HCT116 (cell line): ENCODE measurements at regions not wholly inside any gene's neighbourhood (a gene's known extent, or its start where the extent isn't known, plus 50 kb on each side); places are given as distances from the start of the nearest gene placed in this dataset.

Source experiments
- ATAC-seq: fragments of 200-7000 bp; cut with Tn5 transposase; 2 replicates; pipeline ENCODE4 v1.9.1; 2020; ENCODE audit warnings: mild to moderate bottlenecking, moderate library complexity
- BruUV-seq: library from RNA; stranded (reverse); fragments of 400-500 nt; replicated peaks from 2 replicates; lab custom pipeline; 2021; lab: Mats Ljungman, UMichigan
- CTCF ChIA-PET: fragments of 300-600 bp; sonication (Branson Sonifier 250); formaldehyde crosslinking; loops from one replicate; lab custom pipeline; 2021; ENCODE audit warnings: antibody characterized with exemption; lab: Charles Lee
- POLR2A ChIA-PET: fragments of 300-600, 350-600 bp; sonication (Branson Sonifier 250); formaldehyde crosslinking; loops from one replicate; lab custom pipeline; 2021; ENCODE audit warnings: antibody characterized with exemption; lab: Charles Lee
- RAD21 ChIA-PET, 2 experiments: fragments of 300-600 bp; sonication (Branson Sonifier 250); formaldehyde crosslinking; loops; one replicate each; lab custom pipeline; 2023; ENCODE audit warnings: low total read pairs in 2 of 2; ENCODE audit not compliant: uncharacterized antibody in 2 of 2, unreplicated experiment in 2 of 2, low non-redundant PET in 1 of 2; lab: Charles Lee
- DNase-seq: peaks from one replicate; pipeline ENCODE4 v3.0.0-alpha.2; 2010; ENCODE audit warnings: low read depth, low spot score
- H2AFZ ChIP-seq: fragments of 200-600 bp; shearing (Covaris generic), sonication (generic); 2 replicates; pipeline ENCODE4 v1.6.1; 2017; ENCODE audit warnings: low read depth, mixed run types, mixed read lengths, antibody characterized with exemption, low read length; ENCODE audit not compliant: poor library complexity, severe bottlenecking
- H3K27ac ChIP-seq: 2 replicates; pipeline ENCODE4 v1.5.1; 2012; ENCODE audit warnings: low read depth, low read length
- H3K27me3 ChIP-seq: fragments of 200-600 bp; sonication (generic); 2 replicates; pipeline ENCODE4 v1.6.1; 2016; ENCODE audit warnings: mixed run types, low read length, mixed read lengths; ENCODE audit not compliant: insufficient read depth
- H3K36me3 ChIP-seq, 2 experiments: fragments of 200-500 bp in 1 of 2; fragments of 200-600 bp in 1 of 2; sonication (Bioruptor generic) in 1 of 2; sonication (generic) in 1 of 2; 2 replicates each; pipeline versions ENCODE4 v1.5.1 to v1.6.1; 2014 to 2016; ENCODE audit warnings: low read length in 2 of 2, inconsistent platforms in 1 of 2, mixed read lengths in 1 of 2, mixed run types in 1 of 2; ENCODE audit not compliant: insufficient read depth in 2 of 2, control insufficient read depth in 1 of 2
- H3K4me1 ChIP-seq, 2 experiments: fragments of 200-600 bp in 1 of 2; sonication (generic) in 1 of 2; 2 replicates each; pipeline versions ENCODE4 v1.5.1 to v1.6.1; 2012 to 2017; ENCODE audit warnings: low read length in 2 of 2, inconsistent platforms in 1 of 2, mild to moderate bottlenecking in 1 of 2, mixed read lengths in 1 of 2, mixed run types in 1 of 2, moderate library complexity in 1 of 2; ENCODE audit not compliant: insufficient read depth in 2 of 2, control insufficient read depth in 1 of 2
- H3K4me2 ChIP-seq: fragments of 200-600 bp; sonication (generic); 2 replicates; pipeline ENCODE4 v1.6.1; 2017; ENCODE audit warnings: mixed run types, low read length, mixed read lengths
- H3K4me3 ChIP-seq, 2 experiments: fragments of 200-600 bp in 1 of 2; sonication (generic) in 1 of 2; replicated peaks in 1 of 2; 2 replicates each; pipeline ENCODE4 v1.5.1; 2011 to 2016; ENCODE audit warnings: low read length in 2 of 2, control low read depth in 1 of 2, low read depth in 1 of 2, mild to moderate bottlenecking in 1 of 2, mixed read lengths in 1 of 2, mixed run types in 1 of 2
- H3K79me2 ChIP-seq: fragments of 200-600 bp; sonication (generic); 2 replicates; pipeline ENCODE4 v1.6.1; 2017; ENCODE audit warnings: mild to moderate bottlenecking, mixed run types, low read length, moderate library complexity, mixed read lengths; ENCODE audit not compliant: insufficient read depth
- H3K9ac ChIP-seq: fragments of 200-600 bp; sonication (generic); 2 replicates; pipeline ENCODE4 v1.6.1; 2016; ENCODE audit warnings: low read length, mixed read lengths
- H3K9me2 ChIP-seq: fragments of 200-600 bp; sonication (generic), shearing (Covaris generic); 2 replicates; pipeline ENCODE4 v1.6.1; 2017; ENCODE audit warnings: mixed run types, mild to moderate bottlenecking, moderate library complexity; ENCODE audit not compliant: insufficient read depth
- H3K9me3 ChIP-seq, 2 experiments: fragments of 200-500 bp in 1 of 2; fragments of 200-600 bp in 1 of 2; sonication (Bioruptor generic) in 1 of 2; sonication (generic) in 1 of 2; 2 replicates each; pipeline ENCODE4 v1.6.1; 2014 to 2017; ENCODE audit warnings: low read length in 2 of 2, mixed read lengths in 2 of 2, inconsistent platforms in 1 of 2, low read depth in 1 of 2, mild to moderate bottlenecking in 1 of 2, mixed run types in 1 of 2, moderate library complexity in 1 of 2; ENCODE audit not compliant: control insufficient read depth in 1 of 2, insufficient read depth in 1 of 2
- H4K20me1 ChIP-seq: fragments of 200-600 bp; sonication (generic), shearing (Covaris generic); 2 replicates; pipeline ENCODE4 v1.6.1; 2017; ENCODE audit warnings: mixed run types, mild to moderate bottlenecking, moderate library complexity; ENCODE audit not compliant: insufficient read depth
- CBX3 ChIP-seq: IDR thresholded peaks from 2 replicates; pipeline ENCODE4 v1.6.1; 2012; ENCODE audit warnings: low read depth
- EGR1 ChIP-seq: IDR thresholded peaks from 2 replicates; pipeline ENCODE4 v1.6.1; 2012; ENCODE audit warnings: low read depth
- ELF1 ChIP-seq: IDR thresholded peaks from 2 replicates; pipeline ENCODE4 v1.6.1; 2012; ENCODE audit warnings: low read depth, borderline replicate concordance
- EZH2phosphoT487 ChIP-seq: fragments of 200-600 bp; IDR thresholded peaks from 2 replicates; pipeline ENCODE4 v1.6.1; 2018; ENCODE audit warnings: antibody characterized with exemption, borderline replicate concordance
- MAX ChIP-seq: IDR thresholded peaks from 2 replicates; pipeline ENCODE4 v1.6.1; 2012
- POLR2A ChIP-seq: IDR thresholded peaks from 2 replicates; pipeline ENCODE4 v1.7.0; 2011; ENCODE audit warnings: borderline replicate concordance; ENCODE audit not compliant: insufficient read depth, insufficient read length; ENCODE audit errors: extremely low read depth
- POLR2AphosphoS5 ChIP-seq: IDR thresholded peaks from 2 replicates; pipeline ENCODE4 v1.6.1; 2011; ENCODE audit warnings: mild to moderate bottlenecking, low read depth, low read length, moderate library complexity
- RAD21 ChIP-seq: IDR thresholded peaks from 2 replicates; pipeline ENCODE4 v1.6.1; 2012; ENCODE audit warnings: low read depth, mild to moderate bottlenecking
- SP1 ChIP-seq: IDR thresholded peaks from 2 replicates; pipeline ENCODE4 v1.6.1; 2012; ENCODE audit warnings: low read depth
- SRF ChIP-seq: IDR thresholded peaks from 2 replicates; pipeline ENCODE4 v1.6.1; 2012; ENCODE audit warnings: low read depth
- TCF7L2 ChIP-seq: IDR thresholded peaks from 2 replicates; pipeline ENCODE4 v1.7.0; 2011; ENCODE audit warnings: borderline replicate concordance, inconsistent platforms; ENCODE audit not compliant: insufficient read depth, insufficient read length; ENCODE audit errors: extremely low read depth
- YY1 ChIP-seq: IDR thresholded peaks from 2 replicates; pipeline ENCODE4 v1.6.1; 2011; ENCODE audit warnings: low read length, low read depth, moderate library complexity, mild to moderate bottlenecking; ENCODE audit not compliant: insufficient replicate concordance; ENCODE audit errors: extremely low read depth
- ZBTB33 ChIP-seq: IDR thresholded peaks from 2 replicates; pipeline ENCODE4 v1.6.1; 2011; ENCODE audit warnings: mild to moderate bottlenecking, low read length, moderate library complexity; ENCODE audit not compliant: insufficient replicate concordance; ENCODE audit errors: extremely low read depth
- ZNF274 ChIP-seq: fragments of 200-500 bp; sonication (Bioruptor generic); IDR thresholded peaks from 2 replicates; pipeline ENCODE4 v1.6.1; 2014; ENCODE audit warnings: mild to moderate bottlenecking, low read depth, low read length, inconsistent platforms
- intact Hi-C: fragments of 100-400 bp; cut with micrococcal nuclease; formaldehyde crosslinking; loops from 2 replicates; pipeline ENCODE4 v1.10.0; 2022
- TF ChIP-seq, protein P1 (sequence below): IDR thresholded peaks from 2 replicates; pipeline ENCODE4 v1.6.1; 2012
- TF ChIP-seq, protein P2 (sequence below), 3 experiments: fragments of 200-600 bp in 1 of 3; sonication (generic) in 1 of 3; IDR thresholded peaks in 2 of 3; conservative IDR thresholded peaks in 1 of 3; 2 replicates each; pipeline ENCODE4 v1.5.1; 2012 to 2017; ENCODE audit warnings: low read depth in 2 of 3, low read length in 2 of 3, antibody characterized with exemption in 1 of 3, borderline replicate concordance in 1 of 3, control low read depth in 1 of 3, mild to moderate bottlenecking in 1 of 3, mixed read lengths in 1 of 3, mixed run types in 1 of 3, moderate library complexity in 1 of 3; ENCODE audit not compliant: insufficient read depth in 1 of 3

DNA sequence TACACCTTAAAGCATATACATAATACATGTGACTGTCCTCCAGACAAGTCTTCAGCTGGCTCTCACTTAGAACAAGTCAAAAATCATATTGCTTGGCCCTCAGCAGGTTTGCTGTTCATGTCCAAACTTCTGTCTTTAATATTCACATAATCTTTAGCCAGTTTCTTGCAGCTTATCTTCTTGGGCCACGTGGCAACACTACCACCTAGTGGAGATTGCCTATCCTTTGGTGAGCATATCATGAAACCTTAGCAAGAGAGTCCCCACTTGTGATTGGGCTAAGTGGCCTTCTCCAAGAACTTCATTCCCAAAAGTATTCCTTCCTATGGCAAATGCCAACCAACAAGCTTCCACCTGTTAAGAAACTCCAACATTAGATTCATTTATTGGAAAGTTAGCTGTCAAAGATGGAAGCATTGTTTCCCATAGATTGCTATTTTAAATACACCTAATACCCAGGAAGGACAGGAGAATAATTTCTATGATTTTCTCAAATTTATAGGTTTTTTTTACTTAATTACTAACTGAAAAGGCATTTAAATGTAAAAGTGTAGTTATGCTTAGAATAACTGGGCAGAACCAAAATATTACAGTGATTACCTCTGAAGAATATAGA is 231.9 kb upstream of the INTU start:
- ChIA-PET POLR2A (no interaction called here), CTCF (interaction anchor here (0.7 to 1.4 kb wide), 2 partner anchors 11 to 14 kb away, joined by 3 read pairs; no protein-coding TSS in a partner anchor), RAD21 (no interaction called here)
- Histone ChIP-seq H3K9me3 (no peaks in the 10 kb centered on the region), H2AFZ (no peak overlapping the region), H3K4me2 (no peak overlapping the region), H3K9ac (no peak overlapping the region), H3K4me3 (no peak overlapping the region), H3K27ac (no peak overlapping the region), H3K9me2 (no peaks in the 10 kb centered on the region), H3K27me3 (no peaks in the 10 kb centered on the region), H4K20me1 (no peaks in the 10 kb centered on the region), H3K36me3 (no peaks in the 10 kb centered on the region), H3K79me2 (no peaks in the 10 kb centered on the region), H3K4me1 (no peaks in the 10 kb centered on the region)
- intact Hi-C loops: loop anchor here (1.0 kb wide), 1 partner anchor 774 kb away; no protein-coding TSS in a partner anchor
- ATAC-seq: peak; percentile 90
- DNase-seq: peak; percentile 73
- no peak for TF ChIP-seq ZBTB33
- no peak for TF ChIP-seq POLR2A
- TF ChIP-seq SRF: no peak
- TF ChIP-seq YY1: no peak
- TF ChIP-seq RAD21: peak; percentile 84
- TF ChIP-seq ZNF274: no peak
- TF ChIP-seq, protein P1, sequence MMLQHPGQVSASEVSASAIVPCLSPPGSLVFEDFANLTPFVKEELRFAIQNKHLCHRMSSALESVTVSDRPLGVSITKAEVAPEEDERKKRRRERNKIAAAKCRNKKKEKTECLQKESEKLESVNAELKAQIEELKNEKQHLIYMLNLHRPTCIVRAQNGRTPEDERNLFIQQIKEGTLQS: no peak
- no peak for TF ChIP-seq ELF1
- TF ChIP-seq, protein P2, sequence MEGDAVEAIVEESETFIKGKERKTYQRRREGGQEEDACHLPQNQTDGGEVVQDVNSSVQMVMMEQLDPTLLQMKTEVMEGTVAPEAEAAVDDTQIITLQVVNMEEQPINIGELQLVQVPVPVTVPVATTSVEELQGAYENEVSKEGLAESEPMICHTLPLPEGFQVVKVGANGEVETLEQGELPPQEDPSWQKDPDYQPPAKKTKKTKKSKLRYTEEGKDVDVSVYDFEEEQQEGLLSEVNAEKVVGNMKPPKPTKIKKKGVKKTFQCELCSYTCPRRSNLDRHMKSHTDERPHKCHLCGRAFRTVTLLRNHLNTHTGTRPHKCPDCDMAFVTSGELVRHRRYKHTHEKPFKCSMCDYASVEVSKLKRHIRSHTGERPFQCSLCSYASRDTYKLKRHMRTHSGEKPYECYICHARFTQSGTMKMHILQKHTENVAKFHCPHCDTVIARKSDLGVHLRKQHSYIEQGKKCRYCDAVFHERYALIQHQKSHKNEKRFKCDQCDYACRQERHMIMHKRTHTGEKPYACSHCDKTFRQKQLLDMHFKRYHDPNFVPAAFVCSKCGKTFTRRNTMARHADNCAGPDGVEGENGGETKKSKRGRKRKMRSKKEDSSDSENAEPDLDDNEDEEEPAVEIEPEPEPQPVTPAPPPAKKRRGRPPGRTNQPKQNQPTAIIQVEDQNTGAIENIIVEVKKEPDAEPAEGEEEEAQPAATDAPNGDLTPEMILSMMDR (IDR thresholded peaks at IDR 0.05 in 2 of 3, conservative IDR thresholded peaks at IDR 0.05 in 1 of 3; ENCODE audit: borderline replicate concordance in 1 of 3, insufficient read depth in 1 of 3, low read depth in 2 of 3, low read length in 2 of 3): peak; percentile 40 to 90 (median 84); a peak in 5 of 6 replicates
- no peak for TF ChIP-seq TCF7L2
- no peak for TF ChIP-seq POLR2AphosphoS5
- TF ChIP-seq CBX3: peak; percentile 23; the same call in 1 of the 2 replicates
- no peak for TF ChIP-seq SP1
- no peak for TF ChIP-seq EGR1
- no peak for TF ChIP-seq MAX
- no peak for TF ChIP-seq EZH2phosphoT487
- no TSS peak for BruUV-seq
